ENCODE measurements at regions not wholly inside any gene's neighbourhood (a gene's known extent, or its start where the extent isn't known, plus 50 kb on each side); places are given as distances from the start of the nearest gene placed in this dataset.

- in situ Hi-C loops (cut with MboI; ENCODE audit: low pct_unique_long_range_greater_than_20kb, low sequenced_read_pairs, unreplicated experiment), result no loop called here
- DNase-seq (ENCODE audit: low spot score), result no peak
- no peak for TF ChIP-seq CTCF (IDR thresholded peaks at IDR 0.05; ENCODE audit: extremely low read depth, insufficient read depth, missing control alignments)
Observed at GRCh38 chr11:116472651-116473050, 300.1 kb downstream of the BUD13 start.

- in situ Hi-C loops (cut with MboI; ENCODE audit: low pct_unique_long_range_greater_than_20kb, low sequenced_read_pairs, unreplicated experiment), result no loop called here
- DNase-seq (ENCODE audit: low spot score), result no peak
- no peak for TF ChIP-seq CTCF (IDR thresholded peaks at IDR 0.05; ENCODE audit: extremely low read depth, insufficient read depth, missing control alignments)
Observed at GRCh38 chr11:116471608-116472256, 301.1 kb downstream of the BUD13 start.

GRCh38 chr11:116468699-116469098, 304.1 kb downstream of the BUD13 start:
- no peak for DNase-seq (ENCODE audit: low spot score)
- in situ Hi-C loops (cut with MboI; ENCODE audit: low pct_unique_long_range_greater_than_20kb, low sequenced_read_pairs, unreplicated experiment), result no loop called here
- no peak for TF ChIP-seq CTCF (IDR thresholded peaks at IDR 0.05; ENCODE audit: extremely low read depth, insufficient read depth, missing control alignments)

- TF ChIP-seq CTCF (IDR thresholded peaks at IDR 0.05; ENCODE audit: extremely low read depth, insufficient read depth, missing control alignments), result no peak
- in situ Hi-C loops (cut with MboI; ENCODE audit: low pct_unique_long_range_greater_than_20kb, low sequenced_read_pairs, unreplicated experiment), result no loop called here
- no peak for DNase-seq (ENCODE audit: low spot score)
Observed at GRCh38 chr11:116467823-116468222, 305.0 kb downstream of the BUD13 start.

GRCh38 chr11:116466801-116467200, 306.0 kb downstream of the BUD13 start:
- no peak for TF ChIP-seq CTCF (IDR thresholded peaks at IDR 0.05; ENCODE audit: extremely low read depth, insufficient read depth, missing control alignments)
- DNase-seq (ENCODE audit: low spot score), result no peak
- in situ Hi-C loops (cut with MboI; ENCODE audit: low pct_unique_long_range_greater_than_20kb, low sequenced_read_pairs, unreplicated experiment), result no loop called here

- no peak for DNase-seq (ENCODE audit: low spot score)
- in situ Hi-C loops (cut with MboI; ENCODE audit: low pct_unique_long_range_greater_than_20kb, low sequenced_read_pairs, unreplicated experiment), result no loop called here
- TF ChIP-seq CTCF (IDR thresholded peaks at IDR 0.05; ENCODE audit: extremely low read depth, insufficient read depth, missing control alignments), result no peak
Observed at GRCh38 chr11:116466191-116466590, 306.6 kb downstream of the BUD13 start.

Data from GM13977 (cell line).